ENCODE measurements at regions not wholly inside any gene's neighbourhood (a gene's known extent, or its start where the extent isn't known, plus 50 kb on each side); places are given as distances from the start of the nearest gene placed in this dataset.

DNA sequence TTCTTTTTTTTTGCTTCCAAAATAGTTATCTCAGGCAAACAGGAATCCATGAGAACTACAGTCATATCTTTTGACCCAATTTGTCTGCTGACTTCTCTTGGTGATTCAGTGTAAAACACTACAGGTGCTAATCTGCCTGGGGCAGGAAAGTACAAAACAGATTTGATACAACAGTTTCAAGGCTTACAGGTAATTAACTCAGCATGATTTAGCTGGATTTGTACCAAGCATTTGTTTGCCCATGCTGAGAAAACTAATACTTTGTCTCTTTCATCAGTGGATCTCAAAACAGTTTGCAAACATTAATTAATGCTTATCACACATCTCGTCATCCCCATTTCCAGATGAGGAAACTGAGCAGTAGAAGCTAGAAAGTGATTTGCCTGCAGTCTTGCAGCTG is 312.5 kb upstream of the SEMA6A start:
- DNase-seq (no peak), ATAC-seq (ENCODE audit: insufficient read depth, low FRiP score) (no peak)
- H3K4me3 ChIP-seq = no peak overlapping the region
- peaks cover 0 to 5% (median 0%) of the 10 kb centered on the region in 5 donors for H3K4me1 ChIP-seq (ENCODE audit: control insufficient read depth in 5 of 5, insufficient read depth in 5 of 5, low read length in 5 of 5)
- H3K9me3 ChIP-seq (ENCODE audit: control insufficient read depth in 4 of 4, insufficient read depth in 3 of 4, low read length in 3 of 4) = no peaks in the 10 kb centered on the region
- no peaks in the 10 kb centered on the region for H3K36me3 ChIP-seq (ENCODE audit: control insufficient read depth in 4 of 4, insufficient read depth in 4 of 4, low read length in 4 of 4)
- 87 to 94% methylated on average over 1 of the region's 1 CpG for WGBS, 2 donors
- no peak overlapping the region for H3K27ac ChIP-seq (ENCODE audit: low read depth in 1 of 2, low read length in 1 of 2)
- peaks cover 0 to 14% (median 0%) of the 10 kb centered on the region in 3 donors for H3K27me3 ChIP-seq (ENCODE audit: control insufficient read depth in 3 of 3, insufficient read depth in 3 of 3, low read length in 2 of 3)
- TF ChIP-seq, protein P1, sequence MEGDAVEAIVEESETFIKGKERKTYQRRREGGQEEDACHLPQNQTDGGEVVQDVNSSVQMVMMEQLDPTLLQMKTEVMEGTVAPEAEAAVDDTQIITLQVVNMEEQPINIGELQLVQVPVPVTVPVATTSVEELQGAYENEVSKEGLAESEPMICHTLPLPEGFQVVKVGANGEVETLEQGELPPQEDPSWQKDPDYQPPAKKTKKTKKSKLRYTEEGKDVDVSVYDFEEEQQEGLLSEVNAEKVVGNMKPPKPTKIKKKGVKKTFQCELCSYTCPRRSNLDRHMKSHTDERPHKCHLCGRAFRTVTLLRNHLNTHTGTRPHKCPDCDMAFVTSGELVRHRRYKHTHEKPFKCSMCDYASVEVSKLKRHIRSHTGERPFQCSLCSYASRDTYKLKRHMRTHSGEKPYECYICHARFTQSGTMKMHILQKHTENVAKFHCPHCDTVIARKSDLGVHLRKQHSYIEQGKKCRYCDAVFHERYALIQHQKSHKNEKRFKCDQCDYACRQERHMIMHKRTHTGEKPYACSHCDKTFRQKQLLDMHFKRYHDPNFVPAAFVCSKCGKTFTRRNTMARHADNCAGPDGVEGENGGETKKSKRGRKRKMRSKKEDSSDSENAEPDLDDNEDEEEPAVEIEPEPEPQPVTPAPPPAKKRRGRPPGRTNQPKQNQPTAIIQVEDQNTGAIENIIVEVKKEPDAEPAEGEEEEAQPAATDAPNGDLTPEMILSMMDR (IDR thresholded peaks at IDR 0.05; ENCODE audit: control extremely low read depth, extremely low read depth) = no peak
- H3K9ac ChIP-seq (ENCODE audit: insufficient read depth in 1 of 2, low read length in 2 of 2) = no peak overlapping the region

DNA sequence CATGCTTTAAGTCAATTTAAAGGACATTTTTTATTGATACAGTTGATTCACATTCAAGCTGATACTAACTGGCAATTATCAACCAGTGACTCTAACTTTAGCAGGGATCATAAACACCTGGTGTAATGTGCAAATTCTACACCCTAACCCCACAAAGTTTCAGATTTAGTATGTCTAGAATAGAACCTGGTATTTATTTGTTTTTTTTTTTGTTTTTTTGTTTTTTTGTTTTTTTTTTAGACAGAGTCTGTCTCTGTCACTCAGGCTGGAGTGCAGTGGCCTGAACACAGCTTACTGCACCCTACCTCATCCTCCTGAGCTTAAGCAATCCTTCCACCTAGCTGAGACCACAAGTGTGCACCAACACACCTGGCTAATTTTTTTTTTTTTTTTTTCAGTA is 311.2 kb upstream of the SEMA6A start:
- TF ChIP-seq, protein P1 (IDR thresholded peaks at IDR 0.05; ENCODE audit: control extremely low read depth, extremely low read depth) = no peak
- no peak for ATAC-seq (ENCODE audit: insufficient read depth, low FRiP score)
- peaks cover 0 to 14% (median 0%) of the 10 kb centered on the region in 3 donors for H3K27me3 ChIP-seq (ENCODE audit: control insufficient read depth in 3 of 3, insufficient read depth in 3 of 3, low read length in 2 of 3)

DNA sequence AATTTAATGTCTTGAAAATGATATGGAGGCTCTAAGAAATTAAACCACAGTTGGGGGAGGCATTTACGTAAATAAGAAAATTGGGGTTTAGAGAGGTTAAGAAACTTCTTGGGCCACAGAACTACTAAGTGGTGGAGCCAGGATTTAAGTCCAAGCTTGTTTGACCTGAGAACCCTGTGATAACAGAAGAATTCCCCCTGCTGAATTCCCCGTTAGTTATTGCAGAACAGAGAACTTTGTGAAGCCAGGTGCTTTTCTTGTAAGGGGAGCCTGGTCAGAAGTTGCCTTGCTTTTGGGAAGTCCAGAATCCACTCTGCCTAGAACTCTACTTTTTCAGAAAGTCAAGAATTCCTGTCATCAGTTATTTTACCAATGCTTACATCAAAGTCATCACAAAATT is 309.3 kb upstream of the SEMA6A start:
- TF ChIP-seq, protein P1 (IDR thresholded peaks at IDR 0.05; ENCODE audit: control extremely low read depth, extremely low read depth) = no peak
- H3K4me3 ChIP-seq = no peak overlapping the region
- H3K9me3 ChIP-seq (ENCODE audit: control insufficient read depth in 4 of 4, insufficient read depth in 3 of 4, low read length in 3 of 4) = peaks cover 0 to 3% (median 0%) of the 10 kb centered on the region in 4 donors
- H3K9ac ChIP-seq (ENCODE audit: insufficient read depth in 1 of 2, low read length in 2 of 2) = no peak overlapping the region
- no peak overlapping the region for H3K27ac ChIP-seq (ENCODE audit: low read depth in 1 of 2, low read length in 1 of 2)
- ATAC-seq (ENCODE audit: insufficient read depth, low FRiP score) (no peak), DNase-seq (no peak)
- H3K36me3 ChIP-seq (ENCODE audit: control insufficient read depth in 4 of 4, insufficient read depth in 4 of 4, low read length in 4 of 4) = no peaks in the 10 kb centered on the region
- peaks cover 0 to 1% (median 0%) of the 10 kb centered on the region in 5 donors for H3K4me1 ChIP-seq (ENCODE audit: control insufficient read depth in 5 of 5, insufficient read depth in 5 of 5, low read length in 5 of 5)
- H3K27me3 ChIP-seq (ENCODE audit: control insufficient read depth in 3 of 3, insufficient read depth in 3 of 3, low read length in 2 of 3) = peaks cover 0 to 18% (median 0%) of the 10 kb centered on the region in 3 donors
- WGBS, 2 donors = 86 to 89% methylated on average over 2 of the region's 2 CpGs

More for the DNA sequence above, 311.2 kb upstream of the SEMA6A start:
- DNase-seq = no peak
- no peak overlapping the region for H3K4me3 ChIP-seq
- no peak overlapping the region for H3K27ac ChIP-seq (ENCODE audit: low read depth in 1 of 2, low read length in 1 of 2)
- H3K36me3 ChIP-seq (ENCODE audit: control insufficient read depth in 4 of 4, insufficient read depth in 4 of 4, low read length in 4 of 4) = no peaks in the 10 kb centered on the region
- H3K4me1 ChIP-seq (ENCODE audit: control insufficient read depth in 5 of 5, insufficient read depth in 5 of 5, low read length in 5 of 5) = peaks cover 0 to 5% (median 0%) of the 10 kb centered on the region in 5 donors
- no peak overlapping the region for H3K9ac ChIP-seq (ENCODE audit: insufficient read depth in 1 of 2, low read length in 2 of 2)
- H3K9me3 ChIP-seq (ENCODE audit: control insufficient read depth in 4 of 4, insufficient read depth in 3 of 4, low read length in 3 of 4) = no peaks in the 10 kb centered on the region

DNA sequence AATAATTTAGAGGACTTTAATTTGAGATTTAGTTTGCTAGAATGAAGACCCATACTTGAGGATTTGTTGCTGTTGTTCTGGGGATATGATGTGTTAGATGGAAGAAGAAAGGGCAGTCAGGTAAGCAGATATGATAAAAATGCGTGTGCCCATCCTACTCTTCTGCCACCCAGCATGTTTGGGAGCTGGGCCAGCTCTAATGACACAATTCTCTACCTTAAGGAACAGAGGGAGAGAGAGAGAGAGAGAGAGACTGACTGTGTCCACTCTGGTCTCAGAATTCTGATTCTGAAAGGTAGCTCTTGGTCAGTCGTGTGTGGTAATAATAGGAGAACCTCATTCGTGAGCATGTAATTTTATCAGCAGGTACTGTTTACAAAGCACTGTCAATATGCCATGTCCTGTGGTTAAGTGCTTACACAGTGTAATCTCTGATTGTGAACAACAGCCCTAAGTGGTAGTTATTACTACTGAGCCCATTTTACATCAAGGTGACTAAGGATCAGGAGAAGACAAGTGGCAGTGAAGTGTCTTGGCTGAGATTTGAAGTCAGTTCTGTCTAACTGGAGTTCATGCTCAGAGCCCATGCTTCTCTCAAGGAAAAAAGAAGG is 307.4 kb upstream of the SEMA6A start:
- Histone ChIP-seq H3K36me3 (ENCODE audit: control insufficient read depth in 4 of 4, insufficient read depth in 4 of 4, low read length in 4 of 4) (no peaks in the 10 kb centered on the region), H3K27me3 (ENCODE audit: control insufficient read depth in 3 of 3, insufficient read depth in 3 of 3, low read length in 2 of 3) (peaks cover 0 to 20% (median 0%) of the 10 kb centered on the region in 3 donors), H3K9me3 (ENCODE audit: control insufficient read depth in 4 of 4, insufficient read depth in 3 of 4, low read length in 3 of 4) (peaks cover 0 to 3% (median 0%) of the 10 kb centered on the region in 4 donors), H3K4me1 (ENCODE audit: control insufficient read depth in 5 of 5, insufficient read depth in 5 of 5, low read length in 5 of 5) (peaks cover 0 to 1% (median 0%) of the 10 kb centered on the region in 5 donors), H3K27ac (ENCODE audit: low read depth in 1 of 2, low read length in 1 of 2) (no peak overlapping the region), H3K9ac (ENCODE audit: insufficient read depth in 1 of 2, low read length in 2 of 2) (no peak overlapping the region), H3K4me3 (no peak overlapping the region)
- DNase-seq = peak in 1 of 3 donors; percentile 26
- ATAC-seq (ENCODE audit: insufficient read depth, low FRiP score) = peak; percentile 85
- 68 to 91% methylated on average over 3 of the region's 3 CpGs for WGBS, 2 donors
- TF ChIP-seq, protein P1 (IDR thresholded peaks at IDR 0.05; ENCODE audit: control extremely low read depth, extremely low read depth) = no peak
